ENCODE measurements at regions not wholly inside any gene's neighbourhood (a gene's known extent, or its start where the extent isn't known, plus 50 kb on each side); places are given as distances from the start of the nearest gene placed in this dataset.

DNA sequence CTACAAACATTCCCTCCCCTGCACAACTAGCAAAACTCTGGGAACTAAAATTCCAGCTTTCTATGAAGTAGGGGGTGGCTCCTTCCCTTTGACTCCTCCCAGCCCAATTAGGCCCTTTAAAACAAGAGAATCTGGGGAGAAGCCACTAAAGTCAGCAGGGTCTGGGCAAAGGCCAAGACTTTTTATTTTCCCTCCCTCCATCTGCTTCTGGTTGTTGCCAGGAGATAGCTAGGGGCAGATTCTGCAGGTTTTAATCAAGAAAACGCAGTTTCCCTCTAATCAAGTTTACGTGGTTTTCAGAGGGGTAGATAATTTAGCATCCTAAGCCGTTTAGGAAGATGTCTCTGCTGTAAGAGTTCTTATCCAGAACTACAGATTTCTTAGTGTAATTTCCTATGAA, 114.5 kb upstream of the CDH6 start:
- Histone ChIP-seq H3K9me3 (ENCODE audit: control insufficient read depth, insufficient read depth, low read length) (no peaks in the 10 kb centered on the region), H3K27ac (ENCODE audit: low read length) (no peak overlapping the region), H3K4me3 (ENCODE audit: low read length) (no peak overlapping the region), H3K36me3 (ENCODE audit: control insufficient read depth, insufficient read depth, low read length) (no peaks in the 10 kb centered on the region), H3K27me3 (ENCODE audit: control insufficient read depth, insufficient read depth, low read length) (no peaks in the 10 kb centered on the region), H3K4me1 (ENCODE audit: control insufficient read depth, insufficient read depth, low read length) (no peaks in the 10 kb centered on the region)
- no CpG with 5 or more reads among the region's 3 CpGs for WGBS (ENCODE audit: insufficient coverage, insufficient read length)
- DNase-seq (ENCODE audit: low read depth, low spot score) = no peak

DNA sequence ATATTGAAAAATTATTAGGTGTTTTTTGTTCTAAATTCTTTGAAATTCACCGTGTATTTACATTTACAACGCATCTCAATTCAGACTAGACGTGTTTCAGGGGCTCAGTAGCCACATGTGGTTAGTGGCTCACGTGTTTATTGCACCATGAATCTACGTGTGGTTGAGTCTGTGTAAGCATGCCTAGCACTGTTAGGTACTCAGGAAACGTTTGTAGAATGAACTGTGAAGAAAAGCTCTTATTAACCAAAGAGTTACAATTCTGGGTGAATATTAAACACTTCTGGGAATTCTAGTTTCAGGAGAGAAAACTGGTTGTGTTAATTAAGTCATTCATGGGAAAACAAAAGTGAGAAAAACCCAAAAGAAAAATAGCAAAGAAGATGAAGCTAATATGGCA, 117.5 kb upstream of the CDH6 start:
- WGBS (ENCODE audit: insufficient coverage, insufficient read length) = no CpG with 5 or more reads among the region's 6 CpGs
- no peaks in the 10 kb centered on the region for H3K4me1 ChIP-seq (ENCODE audit: control insufficient read depth, insufficient read depth, low read length)
- H3K27me3 ChIP-seq (ENCODE audit: control insufficient read depth, insufficient read depth, low read length) = no peaks in the 10 kb centered on the region
- no peaks in the 10 kb centered on the region for H3K36me3 ChIP-seq (ENCODE audit: control insufficient read depth, insufficient read depth, low read length)
- no peak overlapping the region for H3K27ac ChIP-seq (ENCODE audit: low read length)
- H3K4me3 ChIP-seq (ENCODE audit: low read length) = no peak overlapping the region
- DNase-seq (ENCODE audit: low read depth, low spot score) = no peak
- H3K9me3 ChIP-seq (ENCODE audit: control insufficient read depth, insufficient read depth, low read length) = no peaks in the 10 kb centered on the region

DNA sequence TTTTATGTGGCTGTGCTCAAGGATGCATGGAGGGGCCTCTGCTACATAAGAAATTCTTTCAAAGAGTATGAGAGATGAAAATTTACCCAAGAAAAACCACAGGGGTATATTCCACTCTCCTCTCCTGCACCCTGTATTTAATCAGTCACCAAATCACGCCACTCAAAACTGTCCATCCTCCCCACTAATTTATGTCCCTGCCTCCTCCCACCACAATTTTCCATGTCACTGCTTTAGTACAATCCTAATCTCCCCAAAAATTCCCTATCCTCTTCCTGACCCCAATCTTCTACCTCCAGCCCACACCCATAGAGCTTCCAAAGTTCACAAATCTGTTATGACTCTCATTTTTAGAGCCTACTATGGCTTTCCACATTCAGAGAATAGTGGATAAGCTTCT, 125.2 kb upstream of the CDH6 start:
- no peaks in the 10 kb centered on the region for H3K9me3 ChIP-seq (ENCODE audit: control insufficient read depth, insufficient read depth, low read length)
- no peaks in the 10 kb centered on the region for H3K4me1 ChIP-seq (ENCODE audit: control insufficient read depth, insufficient read depth, low read length)
- WGBS (ENCODE audit: insufficient coverage, insufficient read length) = no CpG with 5 or more reads among the region's 1 CpG
- H3K27me3 ChIP-seq (ENCODE audit: control insufficient read depth, insufficient read depth, low read length) = no peaks in the 10 kb centered on the region
- no peaks in the 10 kb centered on the region for H3K36me3 ChIP-seq (ENCODE audit: control insufficient read depth, insufficient read depth, low read length)
- H3K4me3 ChIP-seq (ENCODE audit: low read length) = no peak overlapping the region
- no peak for DNase-seq (ENCODE audit: low read depth, low spot score)
- no peak overlapping the region for H3K27ac ChIP-seq (ENCODE audit: low read length)

DNA sequence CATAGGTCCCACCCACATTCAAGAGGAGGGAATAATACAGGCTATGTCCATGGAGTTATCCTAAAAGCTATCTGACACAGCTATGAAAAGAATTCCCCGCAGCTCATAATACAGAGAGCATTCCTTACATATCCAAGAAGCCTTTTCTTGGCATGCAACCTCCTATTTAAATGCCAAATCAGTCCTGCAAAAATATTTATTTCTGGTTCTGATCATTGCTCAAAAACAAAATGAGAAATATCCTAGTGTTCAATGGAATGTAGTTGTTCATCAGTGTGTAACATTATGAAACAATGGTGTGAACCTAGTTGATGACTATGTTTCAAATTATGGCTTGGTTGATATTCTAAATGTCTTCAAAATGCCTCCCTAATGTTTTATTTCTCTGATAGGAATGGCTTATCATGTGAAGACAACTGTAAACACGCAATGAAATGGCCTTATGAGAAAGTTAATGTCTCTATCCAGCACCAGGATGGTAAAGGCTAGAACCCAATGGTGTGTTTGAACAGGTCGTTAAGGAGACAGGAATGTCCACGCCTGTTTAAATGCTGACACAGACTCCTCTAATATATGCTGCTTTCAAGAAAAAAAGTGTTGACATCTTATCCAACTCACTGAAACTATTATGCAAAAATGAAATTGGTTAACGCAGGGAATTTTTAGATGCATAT, 126.7 kb upstream of the CDH6 start:
- no peaks in the 10 kb centered on the region for H3K36me3 ChIP-seq (ENCODE audit: control insufficient read depth, insufficient read depth, low read length)
- no peak for DNase-seq (ENCODE audit: low read depth, low spot score)
- no peaks in the 10 kb centered on the region for H3K4me1 ChIP-seq (ENCODE audit: control insufficient read depth, insufficient read depth, low read length)
- no peaks in the 10 kb centered on the region for H3K9me3 ChIP-seq (ENCODE audit: control insufficient read depth, insufficient read depth, low read length)
- H3K27ac ChIP-seq (ENCODE audit: low read length) = no peak overlapping the region
- H3K27me3 ChIP-seq (ENCODE audit: control insufficient read depth, insufficient read depth, low read length) = no peaks in the 10 kb centered on the region
- no peak overlapping the region for H3K4me3 ChIP-seq (ENCODE audit: low read length)
- WGBS (ENCODE audit: insufficient coverage, insufficient read length) = no CpG with 5 or more reads among the region's 5 CpGs

DNA sequence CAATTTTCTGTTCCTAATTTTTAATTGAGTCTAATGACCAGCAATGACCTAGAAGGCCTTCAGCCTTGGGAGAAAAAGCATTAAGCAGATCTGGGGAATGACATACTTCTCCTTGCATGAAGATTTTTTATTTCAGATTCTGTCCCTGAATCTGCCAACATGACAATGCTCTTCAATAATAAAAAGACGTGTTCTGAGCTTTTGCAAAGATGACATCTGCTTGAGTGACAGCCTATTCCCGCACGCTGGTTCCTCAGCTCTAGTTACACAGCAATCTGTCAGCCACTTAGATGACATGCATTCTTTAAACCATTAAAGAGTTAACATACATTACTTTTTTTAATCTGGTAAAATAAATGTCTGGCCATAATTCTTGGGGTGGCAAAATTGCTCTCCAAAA, 129.3 kb upstream of the CDH6 start:
- Histone ChIP-seq H3K9me3 (ENCODE audit: control insufficient read depth, insufficient read depth, low read length) (no peaks in the 10 kb centered on the region), H3K4me1 (ENCODE audit: control insufficient read depth, insufficient read depth, low read length) (no peaks in the 10 kb centered on the region), H3K27ac (ENCODE audit: low read length) (no peak overlapping the region), H3K36me3 (ENCODE audit: control insufficient read depth, insufficient read depth, low read length) (no peaks in the 10 kb centered on the region), H3K27me3 (ENCODE audit: control insufficient read depth, insufficient read depth, low read length) (no peaks in the 10 kb centered on the region), H3K4me3 (ENCODE audit: low read length) (no peak overlapping the region)
- WGBS (ENCODE audit: insufficient coverage, insufficient read length) = no CpG with 5 or more reads among the region's 3 CpGs
- no peak for DNase-seq (ENCODE audit: low read depth, low spot score)

DNA sequence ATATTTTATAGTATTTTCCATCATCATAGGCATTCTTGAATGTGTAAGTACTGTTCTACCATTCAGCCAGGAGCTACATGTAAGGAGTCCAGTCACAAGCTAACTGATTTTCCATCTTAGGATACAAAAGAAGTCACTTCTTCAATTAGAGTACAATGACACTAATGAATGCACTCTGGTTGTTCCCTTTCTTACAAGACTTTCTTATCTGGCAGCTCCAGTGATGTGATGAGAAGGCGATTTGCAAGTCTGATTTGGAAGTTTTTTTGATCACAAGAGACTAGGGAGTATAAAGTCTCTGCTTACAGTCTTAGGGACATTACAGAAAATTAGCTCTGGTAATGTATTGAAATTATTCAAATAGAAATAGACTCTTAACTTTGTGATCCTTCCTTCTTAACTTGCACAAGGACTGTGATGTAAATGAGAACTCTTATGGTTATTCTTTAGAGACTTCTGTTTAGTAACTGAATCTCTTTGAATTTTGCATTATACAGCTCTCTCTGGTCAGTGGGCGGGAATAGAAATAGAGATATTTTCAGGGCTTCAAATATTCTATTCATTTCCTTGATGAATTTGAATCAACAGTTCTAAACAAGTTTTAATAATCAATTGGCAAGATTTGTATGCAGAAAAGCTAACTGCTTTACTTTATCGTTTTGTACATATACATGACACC, 130.4 kb upstream of the CDH6 start:
- no peak for DNase-seq (ENCODE audit: low read depth, low spot score)
- no peak overlapping the region for H3K4me3 ChIP-seq (ENCODE audit: low read length)
- no peaks in the 10 kb centered on the region for H3K27me3 ChIP-seq (ENCODE audit: control insufficient read depth, insufficient read depth, low read length)
- no peak overlapping the region for H3K27ac ChIP-seq (ENCODE audit: low read length)
- H3K9me3 ChIP-seq (ENCODE audit: control insufficient read depth, insufficient read depth, low read length) = no peaks in the 10 kb centered on the region
- H3K36me3 ChIP-seq (ENCODE audit: control insufficient read depth, insufficient read depth, low read length) = no peaks in the 10 kb centered on the region
- H3K4me1 ChIP-seq (ENCODE audit: control insufficient read depth, insufficient read depth, low read length) = no peaks in the 10 kb centered on the region
- WGBS (ENCODE audit: insufficient coverage, insufficient read length) = no CpG with 5 or more reads among the region's 3 CpGs

DNA sequence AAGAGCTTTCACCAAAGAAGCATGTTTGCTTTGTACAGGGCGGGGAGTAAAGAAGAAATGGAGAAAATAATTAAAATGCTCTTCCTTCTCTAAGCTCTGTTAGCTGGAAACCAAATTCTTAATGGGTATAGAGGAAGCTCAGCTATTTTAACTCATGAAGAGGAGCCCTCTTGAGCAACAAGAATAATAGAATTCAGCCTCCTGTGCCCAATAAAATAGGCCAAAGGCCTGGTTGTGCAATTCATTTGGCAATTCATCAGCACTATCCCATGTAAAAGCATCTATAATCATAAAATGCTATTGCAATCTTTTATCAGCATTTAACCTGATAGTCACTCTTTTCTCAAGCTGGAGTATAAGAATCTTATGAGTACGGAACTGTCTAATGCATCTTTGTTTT, 133.6 kb upstream of the CDH6 start:
- H3K27ac ChIP-seq (ENCODE audit: low read length) = no peak overlapping the region

DNA sequence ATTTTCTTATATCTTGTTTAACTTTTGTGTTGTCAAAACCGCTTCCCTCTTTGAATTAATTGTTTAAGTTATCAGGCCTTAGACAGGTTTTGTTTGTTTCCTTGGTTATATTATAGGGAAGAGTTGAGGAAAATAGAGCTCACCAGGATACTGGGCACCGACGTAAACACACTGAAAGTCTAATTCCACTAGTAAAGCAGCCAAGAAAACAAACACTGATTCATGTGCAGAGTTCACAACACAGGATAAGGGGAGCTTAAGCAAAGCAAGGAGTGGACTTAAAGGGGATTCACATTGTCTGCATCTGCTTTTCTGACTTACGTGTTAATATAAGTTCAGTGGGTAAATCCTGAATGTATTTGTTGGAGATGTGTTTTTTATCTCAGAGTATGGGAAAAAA, 139.0 kb upstream of the CDH6 start:
- Histone ChIP-seq H3K36me3 (ENCODE audit: control insufficient read depth, insufficient read depth, low read length) (no peaks in the 10 kb centered on the region), H3K9me3 (ENCODE audit: control insufficient read depth, insufficient read depth, low read length) (no peaks in the 10 kb centered on the region), H3K4me3 (ENCODE audit: low read length) (no peak overlapping the region), H3K27me3 (ENCODE audit: control insufficient read depth, insufficient read depth, low read length) (no peaks in the 10 kb centered on the region), H3K27ac (ENCODE audit: low read length) (no peak overlapping the region), H3K4me1 (ENCODE audit: control insufficient read depth, insufficient read depth, low read length) (no peaks in the 10 kb centered on the region)
- WGBS (ENCODE audit: insufficient coverage, insufficient read length) = no CpG with 5 or more reads among the region's 4 CpGs
- no peak for DNase-seq (ENCODE audit: low read depth, low spot score)

More for the DNA sequence above, 133.6 kb upstream of the CDH6 start:
- Histone ChIP-seq H3K4me1 (ENCODE audit: control insufficient read depth, insufficient read depth, low read length) (no peaks in the 10 kb centered on the region), H3K27me3 (ENCODE audit: control insufficient read depth, insufficient read depth, low read length) (no peaks in the 10 kb centered on the region), H3K36me3 (ENCODE audit: control insufficient read depth, insufficient read depth, low read length) (no peaks in the 10 kb centered on the region), H3K9me3 (ENCODE audit: control insufficient read depth, insufficient read depth, low read length) (no peaks in the 10 kb centered on the region), H3K4me3 (ENCODE audit: low read length) (no peak overlapping the region)
- WGBS (ENCODE audit: insufficient coverage, insufficient read length) = no CpG with 5 or more reads among the region's 2 CpGs
- no peak for DNase-seq (ENCODE audit: low read depth, low spot score)

DNA sequence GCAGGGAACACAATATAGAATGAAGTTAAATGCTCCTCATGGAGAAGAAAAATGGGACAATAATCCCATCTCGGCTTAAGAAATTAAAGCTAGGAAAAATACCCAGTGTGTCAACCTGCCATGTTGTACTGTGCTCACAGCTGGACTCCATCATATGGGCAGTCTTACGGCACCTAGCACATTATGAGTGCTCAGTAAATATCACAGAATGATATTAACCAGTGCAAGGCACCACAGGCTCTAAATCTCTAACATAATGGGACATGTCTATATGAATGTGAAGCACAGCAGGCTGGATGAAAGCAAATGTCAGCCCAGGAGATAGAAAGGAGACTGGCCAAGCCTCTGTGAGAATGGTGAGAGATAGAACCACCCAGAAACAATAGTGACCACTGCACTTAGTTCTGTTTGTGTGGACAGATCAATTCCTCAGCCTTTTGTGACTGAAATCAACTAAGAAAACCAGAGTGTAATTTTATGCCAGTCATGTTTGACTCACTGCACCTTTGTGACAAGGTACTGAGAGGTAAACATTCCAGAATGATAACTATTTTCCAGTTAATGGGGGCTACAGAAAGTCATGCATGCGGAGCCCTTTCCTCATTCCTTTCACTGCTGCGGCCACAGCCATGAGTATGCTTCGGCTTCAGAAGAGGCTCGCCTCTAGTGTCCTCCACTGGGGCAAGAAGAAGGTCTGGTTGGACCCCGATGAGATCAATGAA, 140.4 kb upstream of the CDH6 start:
- H3K27me3 ChIP-seq (ENCODE audit: control insufficient read depth, insufficient read depth, low read length) = no peaks in the 10 kb centered on the region
- no peaks in the 10 kb centered on the region for H3K4me1 ChIP-seq (ENCODE audit: control insufficient read depth, insufficient read depth, low read length)
- H3K36me3 ChIP-seq (ENCODE audit: control insufficient read depth, insufficient read depth, low read length) = no peaks in the 10 kb centered on the region
- no peaks in the 10 kb centered on the region for H3K9me3 ChIP-seq (ENCODE audit: control insufficient read depth, insufficient read depth, low read length)
- WGBS (ENCODE audit: insufficient coverage, insufficient read length) = no CpG with 5 or more reads among the region's 7 CpGs
- no peak for DNase-seq (ENCODE audit: low read depth, low spot score)
- H3K27ac ChIP-seq (ENCODE audit: low read length) = no peak overlapping the region
- H3K4me3 ChIP-seq (ENCODE audit: low read length) = no peak overlapping the region

DNA sequence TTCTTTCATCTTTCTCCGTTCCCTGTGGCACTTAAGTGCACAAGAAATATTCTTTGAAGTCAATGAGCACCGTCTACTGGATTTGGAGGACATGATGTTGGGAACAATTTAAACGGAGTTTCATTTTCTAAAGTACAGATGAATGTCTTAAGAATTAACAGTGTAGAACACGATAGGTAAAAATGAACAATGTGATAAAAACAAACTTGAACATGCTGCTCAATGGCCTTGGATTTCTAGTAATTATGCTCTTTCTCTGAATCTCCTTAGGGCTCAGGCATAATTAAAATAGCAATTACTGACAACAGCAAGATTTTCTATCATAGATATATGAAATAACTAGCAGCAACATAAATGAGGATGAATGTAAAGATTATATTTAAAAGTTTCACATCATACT, 142.2 kb upstream of the CDH6 start:
- Histone ChIP-seq H3K9me3 (ENCODE audit: control insufficient read depth, insufficient read depth, low read length) (no peaks in the 10 kb centered on the region), H3K27me3 (ENCODE audit: control insufficient read depth, insufficient read depth, low read length) (no peaks in the 10 kb centered on the region), H3K27ac (ENCODE audit: low read length) (no peak overlapping the region), H3K36me3 (ENCODE audit: control insufficient read depth, insufficient read depth, low read length) (no peaks in the 10 kb centered on the region), H3K4me1 (ENCODE audit: control insufficient read depth, insufficient read depth, low read length) (no peaks in the 10 kb centered on the region), H3K4me3 (ENCODE audit: low read length) (no peak overlapping the region)
- WGBS (ENCODE audit: insufficient coverage, insufficient read length) = no CpG with 5 or more reads among the region's 4 CpGs
- DNase-seq (ENCODE audit: low read depth, low spot score) = no peak

All from iPS DF 6.9 (cell line).